ENCODE measurements at regions not wholly inside any gene's neighbourhood (a gene's known extent, or its start where the extent isn't known, plus 50 kb on each side); places are given as distances from the start of the nearest gene placed in this dataset.
"Not testable (repeated sequence)": the region's sequence is repeated elsewhere in the genome, so short reads cannot be mapped to it uniquely, and the experiment has no call there.

- DNase-seq = no peak
Observed at GRCh38 chr2:207375207-207375875, 154.4 kb upstream of the CREB1 start.

- DNase-seq = not testable (repeated sequence)
Observed at GRCh38 chr2:207378620-207379019, 151.1 kb upstream of the CREB1 start.

GRCh38 chr2:207385076-207385475 is 144.7 kb upstream of the CREB1 start:
- DNase-seq = no peak

GRCh38 chr2:207385903-207386302 is 143.9 kb upstream of the CREB1 start:
- DNase-seq = no peak

- DNase-seq = no peak
Observed at GRCh38 chr2:207387001-207387571, 142.7 kb upstream of the CREB1 start.

GRCh38 chr2:207390302-207391095 is 139.3 kb upstream of the CREB1 start:
- no peak for DNase-seq

- DNase-seq = no peak
Observed at GRCh38 chr2:207394203-207394781, 135.5 kb upstream of the CREB1 start.

- DNase-seq = no peak
Observed at GRCh38 chr2:207394812-207395534, 134.8 kb upstream of the CREB1 start.

GRCh38 chr2:207395535-207396251 is 134.1 kb upstream of the CREB1 start:
- no peak for DNase-seq

- no peak for DNase-seq
Observed at GRCh38 chr2:207397917-207398655, 131.7 kb upstream of the CREB1 start.

GRCh38 chr2:207399301-207399700 is 130.5 kb upstream of the CREB1 start:
- no peak for DNase-seq

GRCh38 chr2:207401338-207401737 is 128.4 kb upstream of the CREB1 start:
- no peak for DNase-seq

- no peak for DNase-seq
Observed at GRCh38 chr2:207403141-207403540, 126.6 kb upstream of the CREB1 start.

- no peak for DNase-seq
Observed at GRCh38 chr2:207403950-207404349, 125.8 kb upstream of the CREB1 start.

GRCh38 chr2:207405150-207405549 is 124.6 kb upstream of the CREB1 start:
- DNase-seq = no peak

- DNase-seq = no peak
Observed at GRCh38 chr2:207408086-207408794, 121.5 kb upstream of the CREB1 start.

- DNase-seq = no peak
Observed at GRCh38 chr2:207409517-207409916, 120.2 kb upstream of the CREB1 start.

GRCh38 chr2:207412787-207413310 is 116.9 kb upstream of the CREB1 start:
- no peak for DNase-seq

GRCh38 chr2:207413376-207413907 is 116.3 kb upstream of the CREB1 start:
- no peak for DNase-seq

GRCh38 chr2:207416111-207416510 is 113.7 kb upstream of the CREB1 start:
- DNase-seq = no peak
